GM18867 (cell line): ENCODE measurements at regions not wholly inside any gene's neighbourhood (a gene's known extent, or its start where the extent isn't known, plus 50 kb on each side); places are given as distances from the start of the nearest gene placed in this dataset.

Source experiments
- ATAC-seq: cut with Tn5 transposase; IDR thresholded peaks from one replicate; pipeline ENCODE4 v1.9.1; 2021; ENCODE audit warnings: mild to moderate bottlenecking, moderate library complexity; ENCODE audit not compliant: unreplicated experiment

DNA sequence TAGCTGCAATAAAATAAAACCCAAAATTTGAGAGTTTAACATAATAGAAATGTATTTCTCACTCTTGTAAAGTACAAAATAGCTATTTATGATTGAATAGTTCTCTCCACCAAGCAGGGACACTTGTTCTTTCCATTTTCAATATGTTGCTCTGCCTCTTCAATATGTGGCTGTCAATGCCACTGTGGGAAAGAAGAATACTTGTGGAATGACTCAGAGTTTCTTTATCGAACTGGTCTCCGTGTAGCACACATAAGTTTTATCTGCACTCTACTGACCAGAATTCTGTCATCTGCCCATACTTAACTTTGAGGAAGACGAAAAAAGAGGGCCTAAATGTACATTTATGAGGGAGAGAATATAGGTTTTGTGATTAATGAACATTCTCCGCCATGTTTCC, 256.9 kb downstream of the ATXN7L3B start:
- ATAC-seq: peak; percentile 55

DNA sequence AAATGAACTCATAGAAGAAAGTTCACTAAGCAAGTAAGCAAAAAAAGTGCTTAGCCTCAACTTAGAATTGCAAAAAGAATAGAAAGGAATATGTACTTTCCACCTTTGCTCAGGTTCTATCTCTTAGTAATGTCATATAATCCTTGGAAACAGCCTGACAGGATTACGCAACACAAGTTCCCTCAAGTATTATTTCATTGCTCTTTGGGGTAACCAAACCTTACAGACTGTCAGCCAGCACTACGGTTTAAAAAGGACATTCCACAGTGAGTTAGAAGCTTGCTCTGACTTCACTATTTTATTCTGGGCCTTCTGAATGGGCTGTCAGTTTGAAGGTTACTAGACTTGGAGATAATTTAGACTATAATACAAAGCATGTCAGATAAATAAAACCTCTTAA, 264.0 kb downstream of the ATXN7L3B start:
- ATAC-seq: no peak

DNA sequence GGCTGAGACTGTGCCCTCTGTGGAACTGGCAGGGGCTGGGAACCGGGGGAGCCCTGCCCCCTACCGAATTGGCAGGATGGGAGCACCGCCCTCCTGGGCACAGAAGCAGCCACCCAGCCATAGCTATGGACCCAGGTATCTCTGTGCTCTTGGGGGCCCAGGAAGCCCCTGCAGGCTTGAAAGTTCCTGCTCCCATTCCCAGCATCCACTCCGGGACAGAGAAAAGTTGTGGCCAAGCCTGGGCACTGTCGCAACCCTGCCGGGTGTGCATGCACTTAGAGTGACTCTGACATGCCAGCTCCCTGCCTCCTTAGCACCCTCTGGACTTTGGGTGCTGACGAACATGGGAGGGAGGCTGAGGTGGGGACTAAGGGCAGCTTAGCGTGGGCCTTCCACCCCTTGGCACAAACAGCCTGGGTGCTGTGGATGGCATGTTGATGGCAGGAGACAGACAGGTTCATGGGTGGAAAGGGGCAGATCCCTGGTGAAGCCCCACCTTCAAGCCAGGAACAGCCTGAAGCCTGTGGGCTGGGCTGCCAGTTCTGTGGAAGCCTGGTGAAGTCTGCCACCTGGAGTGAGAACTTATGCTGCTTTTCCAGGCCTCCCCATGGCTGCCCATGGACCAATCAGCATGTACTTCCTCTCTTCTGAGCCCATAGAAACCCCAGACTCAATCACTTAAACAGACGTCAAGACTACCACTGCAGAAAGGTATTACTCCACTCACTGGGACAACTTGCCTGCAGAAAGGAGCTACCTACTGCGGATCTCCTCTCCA, 279.0 kb downstream of the ATXN7L3B start:
- ATAC-seq: no peak

DNA sequence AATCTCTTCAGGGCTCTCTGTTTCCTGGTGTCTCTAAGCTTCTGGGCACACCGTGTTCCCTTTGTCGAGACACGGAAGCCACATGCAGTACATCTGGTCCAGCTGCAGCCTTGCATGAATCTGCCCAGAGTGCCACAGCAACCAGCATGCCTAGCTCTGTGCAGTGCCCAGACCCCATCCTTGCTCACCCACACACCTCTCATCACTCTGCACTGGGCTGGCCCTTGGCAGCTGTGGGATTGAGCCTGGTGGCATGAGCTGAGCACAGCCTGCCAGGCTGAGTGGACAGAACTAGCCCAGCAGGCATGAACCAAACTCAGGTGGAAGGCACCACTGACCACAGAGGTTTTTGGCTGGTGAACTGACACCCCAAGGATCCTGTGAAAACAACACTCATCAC, 279.9 kb downstream of the ATXN7L3B start:
- ATAC-seq: no peak

DNA sequence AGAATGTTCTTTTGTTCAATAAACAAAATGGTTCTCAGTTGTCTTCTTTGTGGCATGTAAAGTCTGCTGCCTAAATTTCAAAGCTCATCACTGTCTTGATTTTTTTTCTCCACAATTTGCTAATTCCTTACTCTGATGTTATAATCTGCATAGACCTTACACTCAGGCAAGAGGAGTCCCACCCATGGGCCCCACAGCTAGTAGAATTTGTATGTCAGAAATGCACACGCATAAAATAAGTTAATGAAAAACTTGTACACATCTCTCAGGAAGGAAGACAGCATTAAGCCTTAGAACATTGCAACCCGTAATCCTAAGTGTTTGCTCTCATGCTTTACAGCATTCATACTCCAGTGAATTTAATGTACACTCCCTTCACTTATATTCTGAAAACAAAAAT, 280.8 kb downstream of the ATXN7L3B start:
- no peak for ATAC-seq

DNA sequence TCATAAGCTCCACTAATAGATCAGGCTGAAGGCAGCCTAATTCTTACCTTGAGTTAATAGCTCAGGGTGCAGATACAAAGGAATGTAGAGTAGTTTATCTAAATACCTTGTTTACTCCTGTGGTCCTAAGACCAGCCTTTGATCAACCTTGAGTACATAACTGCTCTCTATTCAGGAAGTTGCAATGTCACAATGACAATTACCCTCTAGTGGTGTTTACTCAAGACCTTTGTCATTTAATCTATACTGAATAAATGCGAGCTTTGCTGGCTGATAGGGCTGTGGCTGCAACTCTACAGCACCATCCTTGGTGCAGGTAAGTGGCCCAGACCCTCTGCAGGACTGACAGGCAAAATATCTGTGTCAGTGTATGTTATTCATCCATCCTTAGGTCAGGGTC, 282.7 kb downstream of the ATXN7L3B start:
- ATAC-seq: no peak

DNA sequence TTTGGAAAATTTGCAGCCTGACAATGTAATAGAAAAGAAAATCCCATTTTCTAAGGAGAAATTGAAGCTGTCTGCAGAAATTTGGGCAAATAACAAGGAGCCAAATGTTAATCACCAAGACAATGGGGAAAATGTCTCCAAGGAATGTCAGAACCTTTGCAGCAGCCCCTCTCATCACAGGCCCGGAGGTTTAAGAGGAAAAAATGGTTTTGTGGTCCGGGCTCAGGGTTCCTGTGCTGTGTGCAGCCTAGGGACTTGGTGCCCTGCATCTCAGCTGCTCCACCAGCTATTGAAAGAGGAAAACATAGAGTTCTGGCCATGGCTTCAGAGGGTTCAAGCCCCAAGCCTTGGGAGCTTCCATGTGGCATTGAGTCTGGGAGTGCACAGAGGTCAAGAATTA, 298.9 kb downstream of the ATXN7L3B start:
- no peak for ATAC-seq

DNA sequence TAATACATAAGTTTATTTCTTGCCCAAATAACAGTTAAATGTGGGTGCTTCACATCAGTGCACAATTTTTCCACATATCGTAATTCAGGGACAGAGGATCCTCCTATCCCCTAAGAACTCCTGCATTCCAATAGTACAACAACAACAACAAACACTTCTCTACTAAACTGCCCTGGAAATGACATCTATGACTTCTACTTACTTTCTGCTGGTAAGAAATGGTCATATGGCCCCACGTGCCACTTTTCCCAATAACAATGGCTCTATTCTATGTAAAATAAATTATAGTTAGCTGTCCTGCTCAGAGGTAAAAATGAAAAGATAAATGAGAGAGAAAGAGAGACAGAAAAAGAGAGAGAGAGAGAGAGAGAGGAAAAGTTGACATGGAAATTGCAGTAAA, 308.5 kb downstream of the ATXN7L3B start:
- no peak for ATAC-seq

DNA sequence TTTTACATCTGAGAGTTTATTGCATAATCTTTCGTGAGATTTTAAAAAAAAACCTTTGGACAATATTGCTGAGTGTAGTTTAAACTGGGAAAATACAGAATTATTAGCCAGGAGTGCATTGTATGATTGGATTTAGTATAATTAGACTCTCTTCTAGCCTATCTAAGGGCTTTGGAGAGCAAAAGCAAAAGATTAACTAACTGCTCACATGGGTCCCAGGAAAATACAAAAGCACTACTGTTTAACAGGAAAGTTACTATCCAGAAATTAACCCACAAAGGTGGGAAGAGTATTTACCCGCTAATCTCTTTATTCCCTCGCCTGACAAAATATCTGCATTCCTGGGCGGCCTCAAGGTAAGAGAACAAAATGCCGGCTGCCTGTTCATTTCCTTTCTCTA, 309.5 kb downstream of the ATXN7L3B start:
- no peak for ATAC-seq

DNA sequence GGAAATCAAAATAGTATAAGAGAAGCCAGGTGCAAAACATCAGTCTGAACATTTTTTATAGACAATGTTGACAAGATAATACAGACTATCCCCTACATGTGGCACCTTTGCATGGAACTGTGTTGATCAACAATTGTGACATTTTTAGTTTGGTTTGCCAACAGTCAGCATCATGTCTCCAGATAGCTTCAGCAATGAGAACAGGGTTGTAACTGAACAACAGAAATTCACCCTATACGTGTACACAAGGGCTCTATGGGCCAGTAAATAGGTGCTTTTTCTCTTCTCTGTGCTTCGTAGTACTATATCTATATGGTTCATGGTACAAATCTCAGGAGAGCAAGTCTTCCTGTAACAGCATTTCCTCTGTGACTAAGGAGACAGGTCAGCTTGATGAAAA, 310.4 kb downstream of the ATXN7L3B start:
- ATAC-seq: no peak

DNA sequence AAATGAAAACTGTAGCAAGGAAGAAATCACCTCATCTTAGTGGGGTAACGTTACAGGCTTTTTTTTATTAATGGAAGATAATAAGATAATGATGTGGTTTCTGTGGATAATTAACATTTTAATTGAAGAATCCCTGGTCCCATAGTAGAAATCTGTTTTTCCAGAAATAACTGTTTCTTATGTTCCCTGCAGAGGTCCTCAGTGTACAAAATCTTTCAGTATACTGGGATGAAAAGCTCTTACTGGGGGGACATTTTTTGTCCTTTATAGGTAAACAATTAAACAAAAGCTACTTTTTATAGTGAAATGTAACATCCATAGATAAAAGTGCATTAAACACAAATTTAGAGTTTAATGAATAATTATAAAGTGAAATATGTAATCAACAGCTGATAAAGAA, 312.2 kb downstream of the ATXN7L3B start:
- no peak for ATAC-seq

DNA sequence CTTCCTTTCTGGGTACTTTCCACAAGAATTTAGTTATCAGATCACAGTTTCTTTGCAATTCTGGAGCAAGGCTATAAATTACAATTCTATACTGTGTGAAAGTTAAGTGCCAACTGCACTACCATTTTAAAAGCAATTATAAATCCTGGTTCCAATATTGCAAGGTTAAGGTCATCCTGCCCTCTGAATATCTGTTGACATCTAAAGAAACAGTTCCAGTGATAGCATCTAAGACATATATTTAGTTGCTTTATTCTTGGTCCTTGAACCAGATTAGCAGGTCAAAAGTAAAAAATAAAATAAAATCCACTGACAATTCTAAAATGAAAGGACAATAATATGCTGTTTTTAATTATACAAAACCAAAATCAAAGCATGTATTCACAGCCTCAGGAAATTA, 334.2 kb downstream of the ATXN7L3B start:
- no peak for ATAC-seq

DNA sequence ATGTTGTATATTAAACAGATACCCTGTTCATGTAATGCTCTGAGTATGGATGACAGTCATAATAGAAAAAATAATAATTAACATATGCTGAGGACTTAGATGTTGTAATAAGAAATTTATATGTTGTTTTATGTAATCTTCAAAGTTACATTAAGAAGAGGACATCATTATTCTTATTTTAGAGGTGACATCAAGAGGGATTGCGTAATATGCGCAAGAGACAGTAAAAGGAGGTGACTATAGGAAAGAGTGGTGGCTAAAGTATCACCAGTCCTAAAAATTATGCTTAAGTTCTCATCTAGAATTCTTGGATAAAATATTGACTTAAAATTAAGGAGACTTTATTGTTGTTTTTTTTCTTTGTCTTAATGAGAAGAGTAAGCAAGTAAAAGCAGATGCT, 323.9 kb downstream of the KCNC2 start:
- no peak for ATAC-seq

DNA sequence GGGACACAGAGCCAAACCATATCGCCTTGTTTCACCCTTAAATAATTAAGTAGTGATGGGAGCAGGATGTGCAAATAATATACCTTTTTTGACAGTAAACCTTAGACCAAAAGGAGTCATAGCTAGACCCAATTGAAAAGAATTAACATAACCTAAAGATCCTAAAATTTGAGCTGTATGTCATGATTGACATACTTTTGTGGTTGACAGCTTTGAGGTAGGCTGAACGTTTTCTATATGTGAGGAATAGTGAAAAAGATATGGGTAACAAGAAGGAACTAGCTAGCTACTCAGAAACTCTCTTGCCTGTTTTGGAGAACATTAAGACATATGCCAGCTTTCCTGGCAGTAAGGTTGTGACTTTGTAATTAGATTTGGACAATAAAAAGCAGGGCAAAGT, 320.6 kb downstream of the KCNC2 start:
- ATAC-seq: no peak

DNA sequence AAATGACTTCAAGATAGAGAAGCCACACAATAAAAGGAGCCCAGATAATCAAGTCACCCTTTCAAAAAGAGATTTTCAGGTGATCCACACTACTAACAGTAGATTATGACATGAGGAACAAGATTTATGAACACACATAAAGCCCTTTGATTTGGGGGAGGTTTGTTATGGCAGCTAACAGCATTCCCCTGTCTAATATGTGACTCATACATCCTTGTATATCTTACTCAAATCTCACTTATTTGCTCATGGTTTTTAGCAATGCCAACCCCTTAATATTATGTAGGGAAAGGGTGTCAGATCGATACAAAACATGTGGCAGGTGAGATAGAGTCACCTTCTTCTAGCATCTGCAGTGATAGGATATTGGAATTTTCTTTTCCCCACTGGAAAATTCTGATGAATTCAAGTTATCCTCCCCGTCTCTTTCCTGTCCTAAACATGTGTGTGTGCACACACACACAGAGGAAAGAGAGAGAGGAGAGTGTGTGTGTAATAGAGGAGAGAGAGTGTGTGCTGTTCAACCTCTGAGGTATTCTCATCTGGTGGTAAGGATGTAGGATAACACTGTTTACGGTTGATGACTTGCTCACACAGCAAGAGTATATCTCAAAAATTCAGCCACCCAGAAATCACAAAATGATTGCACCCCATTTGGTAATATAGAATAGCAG, 319.9 kb downstream of the KCNC2 start:
- ATAC-seq: peak; percentile 72

DNA sequence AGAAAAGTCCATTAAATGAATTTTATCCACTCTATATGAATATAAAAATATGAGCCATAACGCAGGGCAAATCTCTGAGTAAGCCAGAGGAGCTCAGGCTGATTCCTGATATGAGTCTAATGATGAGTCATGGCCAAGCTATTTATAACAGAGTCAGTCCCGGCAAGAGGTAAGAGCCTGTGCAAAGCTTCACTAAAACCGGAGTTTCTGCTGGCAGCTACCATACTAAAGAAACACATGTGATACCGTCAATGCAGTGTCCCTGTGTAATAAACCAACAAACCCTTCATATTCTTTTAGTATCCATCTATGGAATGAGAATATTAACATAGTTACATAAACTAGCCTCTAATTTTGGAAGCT, 319.4 kb downstream of the KCNC2 start:
- peak; percentile 88 for ATAC-seq

DNA sequence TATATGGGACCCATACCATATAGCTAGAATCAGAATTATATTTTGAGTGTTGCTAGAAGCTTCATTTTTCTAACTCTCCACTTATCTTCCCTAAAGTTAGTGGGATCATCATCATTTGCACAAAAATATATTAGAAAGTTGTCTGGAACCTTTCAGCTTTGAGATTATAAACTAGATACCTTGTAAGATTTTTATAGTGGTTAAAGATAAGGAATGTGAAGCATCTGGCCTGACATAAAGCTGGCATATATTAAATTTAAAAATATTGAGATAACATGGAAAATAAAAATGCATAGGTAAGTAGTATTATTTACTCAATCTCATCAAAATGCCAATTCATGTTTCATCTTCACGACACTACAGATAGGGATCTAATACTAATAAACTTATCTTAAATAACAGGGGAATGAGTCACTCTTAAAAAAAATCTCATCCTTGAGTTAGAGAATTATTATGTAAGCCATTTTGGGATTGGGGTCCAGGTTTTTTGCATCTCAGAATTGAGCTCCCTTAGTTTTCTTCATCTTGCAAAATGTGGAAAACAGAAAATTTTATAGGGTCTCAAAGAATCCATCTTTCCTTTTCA, 318.5 kb downstream of the KCNC2 start:
- no peak for ATAC-seq

DNA sequence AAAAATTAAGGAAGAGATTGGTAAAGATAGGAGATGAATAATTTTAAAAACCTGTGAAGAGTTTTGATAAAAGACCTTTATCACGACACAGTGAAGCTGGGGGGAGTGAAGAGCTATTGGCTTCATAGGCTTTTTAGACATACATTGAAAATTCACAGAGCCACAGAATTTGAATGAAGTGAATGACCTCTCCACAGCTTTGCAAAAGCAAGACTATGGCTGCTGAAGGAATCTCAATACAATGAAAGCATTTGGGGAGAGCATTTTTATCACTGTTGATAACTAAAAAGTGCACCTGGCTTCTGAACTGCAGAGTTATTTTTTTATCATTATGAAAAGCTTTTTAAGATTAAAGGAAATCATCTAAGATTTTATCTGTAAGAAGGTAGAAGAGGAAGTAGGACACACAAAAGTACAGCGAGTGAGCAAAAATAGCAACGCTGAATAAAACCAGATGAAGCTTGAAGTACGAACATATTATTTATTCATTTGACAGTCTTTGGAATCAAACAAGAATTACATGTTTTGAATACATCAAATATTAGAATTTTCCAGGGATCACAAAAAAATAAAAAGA, 317.5 kb downstream of the KCNC2 start:
- ATAC-seq: no peak

DNA sequence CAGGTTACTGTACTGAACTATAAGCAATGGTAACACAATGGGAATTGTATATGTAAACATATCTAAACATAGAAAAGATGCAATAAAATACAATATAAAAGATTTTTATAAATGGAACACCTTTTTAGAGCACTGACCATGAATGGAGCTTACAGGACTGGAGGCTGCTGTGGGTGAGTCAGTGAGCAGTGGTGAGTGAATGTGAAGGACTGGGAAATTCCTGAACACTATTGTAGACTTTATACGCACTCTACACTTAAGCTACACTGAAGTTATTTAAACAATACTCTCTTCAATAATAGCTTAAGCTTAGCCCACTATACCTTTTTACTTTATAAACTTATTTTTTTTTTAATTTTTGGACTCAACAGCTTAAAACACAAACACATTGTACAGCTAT, 313.5 kb downstream of the KCNC2 start:
- ATAC-seq: no peak

DNA sequence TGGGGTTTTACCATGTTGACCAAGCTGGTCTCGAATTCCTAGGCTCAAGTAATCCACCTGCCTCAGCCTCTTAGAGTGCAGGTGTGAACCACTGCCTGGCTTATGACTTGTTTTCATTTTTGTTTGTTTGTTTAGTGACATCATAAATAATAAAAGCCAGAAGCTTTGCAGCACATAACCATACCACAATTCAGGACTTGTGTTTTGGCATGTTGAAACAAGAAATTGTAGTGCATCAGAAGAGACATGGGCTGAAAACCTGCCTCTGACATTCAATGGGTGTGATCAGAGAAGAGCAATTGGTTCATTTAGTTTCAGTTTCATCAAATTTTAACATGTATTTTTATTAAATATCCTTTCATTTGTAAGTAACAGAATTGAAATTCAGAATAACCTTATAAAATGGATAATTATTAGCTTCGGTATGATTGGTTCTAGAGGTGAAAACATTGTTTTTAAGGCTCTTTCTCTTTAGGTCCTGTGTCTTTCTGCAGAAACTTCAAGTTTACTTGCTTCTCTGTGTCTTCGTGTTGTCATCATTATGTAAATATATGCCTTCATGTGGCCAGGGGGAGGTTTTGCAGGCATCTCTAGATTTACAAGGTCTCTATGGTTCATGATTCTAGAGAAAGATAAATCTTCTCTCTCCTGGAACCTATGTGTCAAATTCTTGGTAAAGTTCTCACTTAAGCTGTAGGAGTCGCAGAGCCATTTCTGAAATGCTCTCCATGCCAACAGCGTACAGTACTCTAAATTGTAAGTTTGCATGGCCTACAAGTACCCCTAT, 312.0 kb downstream of the KCNC2 start:
- peak; percentile 61 for ATAC-seq
